Osteoblast (primary cell): ENCODE measurements at regions not wholly inside any gene's neighbourhood (a gene's known extent, or its start where the extent isn't known, plus 50 kb on each side); places are given as distances from the start of the nearest gene placed in this dataset.
"Not testable (repeated sequence)": the region's sequence is repeated elsewhere in the genome, so short reads cannot be mapped to it uniquely, and the experiment has no call there.

Experiments used
- DNase-seq: peaks from one replicate; pipeline ENCODE4 v3.0.0; 2011; ENCODE audit warnings: low spot score, mixed read lengths; ENCODE audit not compliant: insufficient read length; ENCODE audit errors: missing footprints
- H2AFZ ChIP-seq: 2 replicates; pipeline ENCODE4 v1.6.0; 2011; ENCODE audit warnings: mild to moderate bottlenecking, low read length
- H3K27ac ChIP-seq: 2 replicates; pipeline ENCODE4 v1.5.1; 2011; ENCODE audit warnings: mild to moderate bottlenecking, low read depth, low read length, moderate library complexity
- H3K27me3 ChIP-seq: 2 replicates; pipeline ENCODE4 v1.6.0; 2012; ENCODE audit warnings: mild to moderate bottlenecking, control low read depth, inconsistent platforms, low read length, moderate library complexity; ENCODE audit not compliant: insufficient read depth
- H3K36me3 ChIP-seq: 2 replicates; pipeline ENCODE4 v1.5.1; 2011; ENCODE audit warnings: mild to moderate bottlenecking, low read length, control low read depth, moderate library complexity; ENCODE audit not compliant: insufficient read depth
- H3K4me1 ChIP-seq: 2 replicates; pipeline ENCODE4 v1.5.1; 2011; ENCODE audit warnings: mild to moderate bottlenecking, low read length, control low read depth, moderate library complexity; ENCODE audit not compliant: insufficient read depth
- H3K4me2 ChIP-seq: 2 replicates; pipeline ENCODE4 v1.6.0; 2011; ENCODE audit warnings: mild to moderate bottlenecking, low read length; ENCODE audit not compliant: insufficient read depth
- H3K4me3 ChIP-seq: fragments of 200-600 bp; sonication (generic); 3 replicates; pipeline ENCODE4 v1.5.1; 2012; ENCODE audit warnings: mild to moderate bottlenecking, low read length, inconsistent platforms; ENCODE audit not compliant: insufficient read depth
- H3K79me2 ChIP-seq: 2 replicates; pipeline ENCODE4 v1.6.0; 2012; ENCODE audit warnings: mild to moderate bottlenecking, low read length, control low read depth, inconsistent platforms; ENCODE audit not compliant: insufficient read depth
- H3K9me3 ChIP-seq: 2 replicates; pipeline ENCODE4 v1.5.1; 2011; ENCODE audit warnings: low read depth, low read length, control low read depth
- H4K20me1 ChIP-seq: 2 replicates; pipeline ENCODE4 v1.6.0; 2012; ENCODE audit warnings: mild to moderate bottlenecking, low read length, control low read depth; ENCODE audit not compliant: insufficient read depth
- CTCF ChIP-seq: IDR thresholded peaks from 2 replicates; pipeline ENCODE4 v1.5.1; 2011; ENCODE audit warnings: mild to moderate bottlenecking, low read depth, low read length, moderate library complexity; ENCODE audit errors: extremely low read depth

- no peaks in the 10 kb centered on the region for H3K27me3 ChIP-seq
- H3K4me3 ChIP-seq = no peak overlapping the region
- H3K36me3 ChIP-seq = no peaks in the 10 kb centered on the region
- no peaks in the 10 kb centered on the region for H3K9me3 ChIP-seq
- TF ChIP-seq CTCF = no peak
- no peaks in the 10 kb centered on the region for H4K20me1 ChIP-seq
- no peak overlapping the region for H3K27ac ChIP-seq
- H3K79me2 ChIP-seq = no peaks in the 10 kb centered on the region
- no peak overlapping the region for H2AFZ ChIP-seq
- H3K4me1 ChIP-seq = peaks cover 4% of the 10 kb centered on the region
- no peak for DNase-seq
- no peak overlapping the region for H3K4me2 ChIP-seq
Observed at GRCh38 chr1:221601166-221601565, 140.7 kb downstream of the DUSP10 start.

GRCh38 chr1:221602830-221603229 is 139.1 kb downstream of the DUSP10 start:
- no peaks in the 10 kb centered on the region for H3K27me3 ChIP-seq
- no peaks in the 10 kb centered on the region for H3K79me2 ChIP-seq
- no peaks in the 10 kb centered on the region for H3K36me3 ChIP-seq
- H3K4me2 ChIP-seq = no peak overlapping the region
- no peak overlapping the region for H2AFZ ChIP-seq
- H3K27ac ChIP-seq = no peak overlapping the region
- H3K9me3 ChIP-seq = no peaks in the 10 kb centered on the region
- H3K4me1 ChIP-seq = peaks cover 4% of the 10 kb centered on the region
- no peak for TF ChIP-seq CTCF
- no peak overlapping the region for H3K4me3 ChIP-seq
- H4K20me1 ChIP-seq = no peaks in the 10 kb centered on the region
- DNase-seq = no peak

- not testable (repeated sequence) for H3K9me3 ChIP-seq, H4K20me1 ChIP-seq, H2AFZ ChIP-seq, H3K27ac ChIP-seq, H3K4me1 ChIP-seq, DNase-seq, H3K4me3 ChIP-seq, H3K27me3 ChIP-seq, H3K4me2 ChIP-seq, H3K36me3 ChIP-seq, H3K79me2 ChIP-seq
Observed at GRCh38 chr1:221604390-221604789, 137.5 kb downstream of the DUSP10 start.

- Histone ChIP-seq H3K27me3 (no peaks in the 10 kb centered on the region), H4K20me1 (no peaks in the 10 kb centered on the region), H2AFZ (no peak overlapping the region), H3K4me2 (no peak overlapping the region), H3K4me1 (peaks cover 6% of the 10 kb centered on the region), H3K4me3 (no peak overlapping the region), H3K36me3 (no peaks in the 10 kb centered on the region), H3K9me3 (no peaks in the 10 kb centered on the region), H3K27ac (no peak overlapping the region), H3K79me2 (no peaks in the 10 kb centered on the region)
- DNase-seq = no peak
- no peak for TF ChIP-seq CTCF
Observed at GRCh38 chr1:221604948-221605347, 136.9 kb downstream of the DUSP10 start.
